ENCODE measurements at regions not wholly inside any gene's neighbourhood (a gene's known extent, or its start where the extent isn't known, plus 50 kb on each side); places are given as distances from the start of the nearest gene placed in this dataset.

DNA sequence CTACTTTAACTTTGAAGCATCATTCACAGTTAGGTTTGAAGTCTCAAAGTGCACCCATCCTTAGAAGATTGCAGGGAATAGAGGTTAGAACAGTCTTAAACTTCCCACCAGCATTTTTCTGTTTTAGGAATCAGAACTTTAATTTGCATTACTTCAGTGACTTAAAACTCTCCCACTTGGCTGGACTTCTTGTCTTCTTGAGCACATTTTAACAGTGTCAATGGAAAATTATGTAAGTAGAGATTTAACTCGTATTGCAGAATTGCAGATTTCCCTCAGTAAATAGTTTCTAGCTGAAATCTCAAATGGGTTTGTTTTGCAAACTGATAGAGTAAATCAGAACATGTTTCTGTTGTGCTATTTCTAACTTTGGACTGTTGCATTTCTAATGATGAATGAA lies 369.6 kb downstream of the OTOL1 start:
- POLR2A ChIA-PET = no interaction called here
- Histone ChIP-seq H3K27me3 (replicated peaks in 1 of 2; ENCODE audit: control insufficient read depth in 2 of 2, insufficient read depth in 2 of 2, low read length in 1 of 2) (no peaks in the 10 kb centered on the region), H3K79me2 (ENCODE audit: control insufficient read depth, insufficient read depth, low read length) (no peaks in the 10 kb centered on the region), H3K36me3 (ENCODE audit: control insufficient read depth in 2 of 2, insufficient read depth in 2 of 2, low read length in 1 of 2) (no peaks in the 10 kb centered on the region), H3K27ac (ENCODE audit: control insufficient read depth, insufficient read depth) (no peak overlapping the region), H3K9me3 (replicated peaks; ENCODE audit: control insufficient read depth, insufficient read depth, low read length) (no peaks in the 10 kb centered on the region), H3K4me3 (no peak overlapping the region), H3K9ac (ENCODE audit: control insufficient read depth, insufficient read depth, low read length) (no peak overlapping the region), H3K4me2 (ENCODE audit: control insufficient read depth, insufficient read depth) (no peak overlapping the region), H4K20me1 (ENCODE audit: control insufficient read depth, insufficient read depth) (no peaks in the 10 kb centered on the region), H2AFZ (ENCODE audit: control insufficient read depth, low read depth, low read length) (no peak overlapping the region), H3K4me1 (ENCODE audit: control insufficient read depth, insufficient read depth, low read length) (no peaks in the 10 kb centered on the region)
- SMC1A ChIA-PET (ENCODE audit: uncharacterized antibody, unreplicated experiment) = no interaction called here
- ATAC-seq (no peak), FAIRE-seq (no peak), DNase-seq (ENCODE audit: low read depth, low spot score) (no peak)
- intact Hi-C loops (cut with micrococcal nuclease; ENCODE audit: unreplicated experiment) (no loop called here), in situ Hi-C loops (cut with MboI) (loop anchor here (25.0 kb wide), 1 partner anchor 1621 kb away; no protein-coding TSS in a partner anchor)
- no TSS peak for BruUV-seq (replicated peaks)
- TF ChIP-seq, protein P1, sequence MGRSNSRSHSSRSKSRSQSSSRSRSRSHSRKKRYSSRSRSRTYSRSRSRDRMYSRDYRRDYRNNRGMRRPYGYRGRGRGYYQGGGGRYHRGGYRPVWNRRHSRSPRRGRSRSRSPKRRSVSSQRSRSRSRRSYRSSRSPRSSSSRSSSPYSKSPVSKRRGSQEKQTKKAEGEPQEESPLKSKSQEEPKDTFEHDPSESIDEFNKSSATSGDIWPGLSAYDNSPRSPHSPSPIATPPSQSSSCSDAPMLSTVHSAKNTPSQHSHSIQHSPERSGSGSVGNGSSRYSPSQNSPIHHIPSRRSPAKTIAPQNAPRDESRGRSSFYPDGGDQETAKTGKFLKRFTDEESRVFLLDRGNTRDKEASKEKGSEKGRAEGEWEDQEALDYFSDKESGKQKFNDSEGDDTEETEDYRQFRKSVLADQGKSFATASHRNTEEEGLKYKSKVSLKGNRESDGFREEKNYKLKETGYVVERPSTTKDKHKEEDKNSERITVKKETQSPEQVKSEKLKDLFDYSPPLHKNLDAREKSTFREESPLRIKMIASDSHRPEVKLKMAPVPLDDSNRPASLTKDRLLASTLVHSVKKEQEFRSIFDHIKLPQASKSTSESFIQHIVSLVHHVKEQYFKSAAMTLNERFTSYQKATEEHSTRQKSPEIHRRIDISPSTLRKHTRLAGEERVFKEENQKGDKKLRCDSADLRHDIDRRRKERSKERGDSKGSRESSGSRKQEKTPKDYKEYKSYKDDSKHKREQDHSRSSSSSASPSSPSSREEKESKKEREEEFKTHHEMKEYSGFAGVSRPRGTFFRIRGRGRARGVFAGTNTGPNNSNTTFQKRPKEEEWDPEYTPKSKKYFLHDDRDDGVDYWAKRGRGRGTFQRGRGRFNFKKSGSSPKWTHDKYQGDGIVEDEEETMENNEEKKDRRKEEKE (IDR thresholded peaks at IDR 0.05) = no peak
- TF ChIP-seq, protein P2, sequence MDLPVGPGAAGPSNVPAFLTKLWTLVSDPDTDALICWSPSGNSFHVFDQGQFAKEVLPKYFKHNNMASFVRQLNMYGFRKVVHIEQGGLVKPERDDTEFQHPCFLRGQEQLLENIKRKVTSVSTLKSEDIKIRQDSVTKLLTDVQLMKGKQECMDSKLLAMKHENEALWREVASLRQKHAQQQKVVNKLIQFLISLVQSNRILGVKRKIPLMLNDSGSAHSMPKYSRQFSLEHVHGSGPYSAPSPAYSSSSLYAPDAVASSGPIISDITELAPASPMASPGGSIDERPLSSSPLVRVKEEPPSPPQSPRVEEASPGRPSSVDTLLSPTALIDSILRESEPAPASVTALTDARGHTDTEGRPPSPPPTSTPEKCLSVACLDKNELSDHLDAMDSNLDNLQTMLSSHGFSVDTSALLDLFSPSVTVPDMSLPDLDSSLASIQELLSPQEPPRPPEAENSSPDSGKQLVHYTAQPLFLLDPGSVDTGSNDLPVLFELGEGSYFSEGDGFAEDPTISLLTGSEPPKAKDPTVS (IDR thresholded peaks at IDR 0.05; ENCODE audit: low read depth, low read length) = no peak
- TF ChIP-seq SIX5 (IDR thresholded peaks at IDR 0.05; ENCODE audit: low read depth, low read length, severe bottlenecking) (no peak), TCF7 (IDR thresholded peaks at IDR 0.05; ENCODE audit: borderline replicate concordance) (no peak), GABPA (IDR thresholded peaks at IDR 0.05; ENCODE audit: low read depth) (no peak), MXI1 (IDR thresholded peaks at IDR 0.05; ENCODE audit: low read depth, low read length) (no peak), RCOR1 (conservative IDR thresholded peaks at IDR 0.05; ENCODE audit: low read depth, low read length) (no peak), EZH2 (IDR thresholded peaks at IDR 0.05; ENCODE audit: borderline replicate concordance, control insufficient read depth, low read depth, low read length) (no peak), ZNF217 (IDR thresholded peaks at IDR 0.05) (no peak), POLR2AphosphoS2 (IDR thresholded peaks at IDR 0.05; ENCODE audit: low read depth, low read length) (no peak), MAX (IDR thresholded peaks at IDR 0.05; ENCODE audit: low read depth, low read length) (no peak), NRF1 (conservative IDR thresholded peaks at IDR 0.05; ENCODE audit: low read depth, low read length) (no peak)
- RAD21 ChIA-PET (ENCODE audit: unreplicated experiment) = no interaction called here
- 0% methylated on average over 1 of the region's 1 CpG for WGBS (ENCODE audit: insufficient coverage, insufficient replicate concordance, low lambda C conversion rate, missing lambda C conversion rate)
- CTCF ChIA-PET = no interaction called here
